ENCODE measurements at regions not wholly inside any gene's neighbourhood (a gene's known extent, or its start where the extent isn't known, plus 50 kb on each side); places are given as distances from the start of the nearest gene placed in this dataset.

GRCh38 chr2:13968811-13969210 lies 663.7 kb upstream of the LRATD1 start:
- Mint-ChIP-seq H3K4me3 (no peak overlapping the region), H3K27me3 (no peaks in the 10 kb centered on the region), H3K27ac (no peak overlapping the region), H3K36me3 (no peaks in the 10 kb centered on the region), H3K9me3 (peaks cover 10% of the 10 kb centered on the region), H3K4me1 (ENCODE audit: low read depth) (no peaks in the 10 kb centered on the region)
- CTCF ChIA-PET, result no interaction called here
- DNase-seq, result no peak
- intact Hi-C loops (cut with micrococcal nuclease), result no loop called here
- POLR2A ChIA-PET, result no interaction called here

- Mint-ChIP-seq H3K27ac (no peak overlapping the region), H3K27me3 (no peaks in the 10 kb centered on the region), H3K4me1 (ENCODE audit: low read depth) (no peaks in the 10 kb centered on the region), H3K9me3 (peaks cover 15% of the 10 kb centered on the region), H3K36me3 (no peaks in the 10 kb centered on the region), H3K4me3 (no peak overlapping the region)
- ChIA-PET POLR2A (no interaction called here), CTCF (no interaction called here)
- no peak for DNase-seq
- intact Hi-C loops (cut with micrococcal nuclease), result no loop called here
Observed at GRCh38 chr2:13986119-13986720, 646.3 kb upstream of the LRATD1 start.

GRCh38 chr2:13996527-13996926 lies 636.0 kb upstream of the LRATD1 start:
- Mint-ChIP-seq H3K27ac (no peak overlapping the region), H3K9me3 (peaks cover 20% of the 10 kb centered on the region), H3K27me3 (no peaks in the 10 kb centered on the region), H3K4me3 (no peak overlapping the region), H3K4me1 (ENCODE audit: low read depth) (no peaks in the 10 kb centered on the region), H3K36me3 (no peaks in the 10 kb centered on the region)
- POLR2A ChIA-PET, result no interaction called here
- no peak for DNase-seq
- CTCF ChIA-PET, result no interaction called here
- intact Hi-C loops (cut with micrococcal nuclease), result no loop called here

GRCh38 chr2:14011190-14011589 lies 621.3 kb upstream of the LRATD1 start:
- Mint-ChIP-seq H3K27me3 (no peaks in the 10 kb centered on the region), H3K4me3 (no peak overlapping the region), H3K36me3 (no peaks in the 10 kb centered on the region), H3K4me1 (ENCODE audit: low read depth) (no peaks in the 10 kb centered on the region), H3K9me3 (peaks cover 13% of the 10 kb centered on the region), H3K27ac (no peak overlapping the region)
- CTCF ChIA-PET, result no interaction called here
- no peak for DNase-seq
- POLR2A ChIA-PET, result no interaction called here
- intact Hi-C loops (cut with micrococcal nuclease), result no loop called here

- CTCF ChIA-PET, result no interaction called here
- H3K36me3 Mint-ChIP-seq, result no peaks in the 10 kb centered on the region
Observed at GRCh38 chr2:14015113-14015630, 617.3 kb upstream of the LRATD1 start.

GRCh38 chr2:14016289-14016955 lies 616.1 kb upstream of the LRATD1 start:
- DNase-seq, result no peak
- Mint-ChIP-seq H3K9me3 (peaks cover 4% of the 10 kb centered on the region), H3K4me3 (no peak overlapping the region), H3K27me3 (no peaks in the 10 kb centered on the region), H3K27ac (no peak overlapping the region), H3K36me3 (no peaks in the 10 kb centered on the region), H3K4me1 (ENCODE audit: low read depth) (no peaks in the 10 kb centered on the region)
- ChIA-PET POLR2A (no interaction called here), CTCF (no interaction called here)
- intact Hi-C loops (cut with micrococcal nuclease), result no loop called here

More at GRCh38 chr2:14015113-14015630, 617.3 kb upstream of the LRATD1 start:
- Mint-ChIP-seq H3K27me3 (no peaks in the 10 kb centered on the region), H3K9me3 (peaks cover 7% of the 10 kb centered on the region), H3K27ac (no peak overlapping the region), H3K4me3 (no peak overlapping the region), H3K4me1 (ENCODE audit: low read depth) (no peaks in the 10 kb centered on the region)
- no peak for DNase-seq
- intact Hi-C loops (cut with micrococcal nuclease), result no loop called here
- POLR2A ChIA-PET, result no interaction called here

- Mint-ChIP-seq H3K27me3 (no peaks in the 10 kb centered on the region), H3K9me3 (peaks cover 4% of the 10 kb centered on the region), H3K4me3 (no peak overlapping the region), H3K27ac (no peak overlapping the region), H3K4me1 (ENCODE audit: low read depth) (no peaks in the 10 kb centered on the region), H3K36me3 (no peaks in the 10 kb centered on the region)
- DNase-seq, result no peak
- intact Hi-C loops (cut with micrococcal nuclease), result no loop called here
- POLR2A ChIA-PET, result no interaction called here
- CTCF ChIA-PET, result no interaction called here
Observed at GRCh38 chr2:14018620-14019019, 613.9 kb upstream of the LRATD1 start.

- no peak for DNase-seq
- intact Hi-C loops (cut with micrococcal nuclease), result no loop called here
- H3K4me3 Mint-ChIP-seq, result no peak overlapping the region
- ChIA-PET CTCF (no interaction called here), POLR2A (no interaction called here)
- no peaks in the 10 kb centered on the region for H3K9me3 Mint-ChIP-seq
- H3K36me3 Mint-ChIP-seq, result no peaks in the 10 kb centered on the region
- no peaks in the 10 kb centered on the region for H3K27me3 Mint-ChIP-seq
- H3K4me1 Mint-ChIP-seq (ENCODE audit: low read depth), result no peaks in the 10 kb centered on the region
- no peak overlapping the region for H3K27ac Mint-ChIP-seq
Observed at GRCh38 chr2:14023558-14023957, 609.0 kb upstream of the LRATD1 start.

- intact Hi-C loops (cut with micrococcal nuclease), result no loop called here
- no peak overlapping the region for H3K27ac Mint-ChIP-seq
- H3K4me1 Mint-ChIP-seq (ENCODE audit: low read depth), result no peaks in the 10 kb centered on the region
- DNase-seq, result no peak
- peaks cover 6% of the 10 kb centered on the region for H3K9me3 Mint-ChIP-seq
- H3K4me3 Mint-ChIP-seq, result no peak overlapping the region
- no peaks in the 10 kb centered on the region for H3K27me3 Mint-ChIP-seq
- POLR2A ChIA-PET, result no interaction called here
- no peaks in the 10 kb centered on the region for H3K36me3 Mint-ChIP-seq
- CTCF ChIA-PET, result no interaction called here
Observed at GRCh38 chr2:14039134-14039533, 593.4 kb upstream of the LRATD1 start.

- intact Hi-C loops (cut with micrococcal nuclease), result no loop called here
- H3K4me3 Mint-ChIP-seq, result no peak overlapping the region
- DNase-seq, result no peak
- CTCF ChIA-PET, result no interaction called here
- H3K27me3 Mint-ChIP-seq, result no peaks in the 10 kb centered on the region
- H3K36me3 Mint-ChIP-seq, result no peaks in the 10 kb centered on the region
- no peaks in the 10 kb centered on the region for H3K4me1 Mint-ChIP-seq (ENCODE audit: low read depth)
- peaks cover 8% of the 10 kb centered on the region for H3K9me3 Mint-ChIP-seq
- no peak overlapping the region for H3K27ac Mint-ChIP-seq
- POLR2A ChIA-PET, result no interaction called here
Observed at GRCh38 chr2:14047491-14047890, 585.0 kb upstream of the LRATD1 start.

GRCh38 chr2:14051401-14051800 lies 581.1 kb upstream of the LRATD1 start:
- H3K4me3 Mint-ChIP-seq, result no peak overlapping the region
- H3K4me1 Mint-ChIP-seq (ENCODE audit: low read depth), result no peaks in the 10 kb centered on the region
- POLR2A ChIA-PET, result no interaction called here
- intact Hi-C loops (cut with micrococcal nuclease), result no loop called here
- no peak overlapping the region for H3K27ac Mint-ChIP-seq
- H3K36me3 Mint-ChIP-seq, result no peaks in the 10 kb centered on the region
- DNase-seq, result no peak
- CTCF ChIA-PET, result no interaction called here
- no peaks in the 10 kb centered on the region for H3K27me3 Mint-ChIP-seq
- peaks cover 4% of the 10 kb centered on the region for H3K9me3 Mint-ChIP-seq

- Mint-ChIP-seq H3K27me3 (no peaks in the 10 kb centered on the region), H3K4me1 (ENCODE audit: low read depth) (no peaks in the 10 kb centered on the region), H3K27ac (no peak overlapping the region), H3K36me3 (no peaks in the 10 kb centered on the region), H3K9me3 (peaks cover 4% of the 10 kb centered on the region), H3K4me3 (no peak overlapping the region)
- intact Hi-C loops (cut with micrococcal nuclease), result no loop called here
- CTCF ChIA-PET, result no interaction called here
- POLR2A ChIA-PET, result no interaction called here
- DNase-seq, result no peak
Observed at GRCh38 chr2:14053105-14053504, 579.4 kb upstream of the LRATD1 start.

- Mint-ChIP-seq H3K27me3 (no peaks in the 10 kb centered on the region), H3K27ac (no peak overlapping the region), H3K36me3 (no peaks in the 10 kb centered on the region), H3K4me1 (ENCODE audit: low read depth) (no peaks in the 10 kb centered on the region), H3K9me3 (peaks cover 2% of the 10 kb centered on the region), H3K4me3 (no peak overlapping the region)
- DNase-seq, result no peak
- CTCF ChIA-PET, result no interaction called here
- POLR2A ChIA-PET, result no interaction called here
- intact Hi-C loops (cut with micrococcal nuclease), result no loop called here
Observed at GRCh38 chr2:14064346-14064745, 568.2 kb upstream of the LRATD1 start.

Data from activated CD4-positive, alpha-beta memory T cell treated with anti-CD3 and anti-CD28 coated beads for 36 hours (primary cell).